HG03575 (cell line): ENCODE measurements at regions not wholly inside any gene's neighbourhood (a gene's known extent, or its start where the extent isn't known, plus 50 kb on each side); places are given as distances from the start of the nearest gene placed in this dataset.
A peak's percentile ranks its signal among the peaks of the same experiment; 100 is the strongest.

Experiments
- ATAC-seq: cut with Tn5 transposase; IDR thresholded peaks from one replicate; pipeline ENCODE4 v1.9.1; 2021; ENCODE audit not compliant: unreplicated experiment, insufficient number of reproducible peaks, low FRiP score; ENCODE audit errors: extremely low read depth

DNA sequence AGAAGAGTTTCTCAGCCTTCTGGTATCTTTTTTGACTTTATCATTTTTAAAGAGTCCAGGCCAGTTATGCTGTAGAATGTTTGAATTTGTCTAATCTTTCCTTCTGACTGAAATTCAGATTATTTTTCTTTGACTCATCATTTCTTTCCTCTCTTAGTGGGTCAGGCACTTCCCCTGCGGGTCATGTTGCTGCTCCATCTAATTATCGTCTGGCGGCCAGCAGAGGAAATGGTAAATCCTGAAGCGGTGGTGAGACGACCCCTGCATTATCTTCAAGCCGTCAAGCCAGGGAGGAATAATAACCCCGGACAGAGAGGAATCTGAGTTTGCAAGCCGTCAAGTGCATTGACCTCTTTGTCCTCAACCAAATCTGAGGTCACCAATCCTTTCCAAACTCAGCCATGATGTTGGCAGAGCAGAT lies 102.1 kb downstream of the ADSS2 start:
- ATAC-seq: no peak

- ATAC-seq: peak; percentile 47
Observed at GRCh38 chr1:244350027-244350426, 101.7 kb downstream of the ADSS2 start.

GRCh38 chr1:244352156-244352830 lies 99.4 kb downstream of the ADSS2 start:
- no peak for ATAC-seq

DNA sequence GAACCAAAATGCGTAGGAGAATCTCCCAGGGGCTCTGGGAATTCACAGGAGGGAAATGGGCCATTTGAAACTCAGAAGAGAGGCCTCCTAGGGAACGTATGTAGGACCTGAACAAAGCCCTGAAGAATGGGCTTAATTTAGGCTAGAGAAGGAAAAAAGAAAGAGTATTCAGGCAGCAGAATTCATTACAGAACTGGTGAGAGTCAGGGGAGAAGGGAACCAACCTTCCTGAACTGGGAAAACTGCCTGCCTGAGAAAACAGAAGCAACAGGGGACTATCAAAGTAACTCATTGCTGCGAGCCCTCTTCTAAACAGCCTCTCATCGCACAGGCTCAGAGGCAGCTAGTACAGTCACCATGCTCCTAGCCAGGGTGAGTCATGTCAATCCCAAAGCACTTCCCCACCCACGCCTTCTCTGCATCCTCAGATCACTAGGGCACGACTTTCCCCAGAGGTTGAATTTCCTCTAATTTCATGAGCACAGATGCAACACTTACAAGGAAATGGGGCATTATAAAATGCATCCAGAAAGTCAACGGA lies 98.1 kb downstream of the ADSS2 start:
- peak; percentile 67 for ATAC-seq

- no peak for ATAC-seq
Observed at GRCh38 chr1:244354810-244355278, 96.9 kb downstream of the ADSS2 start.

- ATAC-seq: no peak
Observed at GRCh38 chr1:244356376-244356775, 95.3 kb downstream of the ADSS2 start.
